ENCODE measurements at regions not wholly inside any gene's neighbourhood (a gene's known extent, or its start where the extent isn't known, plus 50 kb on each side); places are given as distances from the start of the nearest gene placed in this dataset.

DNA sequence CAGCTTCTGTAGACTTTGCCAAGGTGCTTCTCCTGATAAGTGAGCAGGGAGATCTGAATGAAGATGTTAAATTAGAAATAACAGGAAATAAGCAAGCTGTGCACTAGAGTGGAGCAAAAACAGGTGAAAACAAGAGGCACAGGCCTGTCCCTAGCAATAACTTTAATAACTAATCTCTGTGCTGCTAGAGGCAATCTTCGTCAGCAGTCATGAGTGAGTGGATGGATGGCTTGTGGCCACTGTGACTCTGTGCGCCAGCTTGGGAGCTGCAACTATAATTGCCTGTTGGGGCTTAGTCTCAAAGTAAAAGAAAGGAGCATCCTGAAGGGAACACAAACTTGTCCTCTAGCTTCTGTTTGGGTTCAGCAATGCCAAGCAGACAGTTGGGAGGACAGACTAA is 240.3 kb downstream of the HHIPL2 start:
- Histone ChIP-seq H3K36me3 (no peaks in the 10 kb centered on the region), H3K27ac (no peak overlapping the region), H3K27me3 (no peaks in the 10 kb centered on the region), H3K4me3 (replicated peaks in 1 of 3) (no peak overlapping the region), H3K9me3 (no peaks in the 10 kb centered on the region), H3K4me1 (no peaks in the 10 kb centered on the region)
- no peak for TF ChIP-seq POLR2A (IDR thresholded peaks at IDR 0.05)
- TF ChIP-seq, protein P1, sequence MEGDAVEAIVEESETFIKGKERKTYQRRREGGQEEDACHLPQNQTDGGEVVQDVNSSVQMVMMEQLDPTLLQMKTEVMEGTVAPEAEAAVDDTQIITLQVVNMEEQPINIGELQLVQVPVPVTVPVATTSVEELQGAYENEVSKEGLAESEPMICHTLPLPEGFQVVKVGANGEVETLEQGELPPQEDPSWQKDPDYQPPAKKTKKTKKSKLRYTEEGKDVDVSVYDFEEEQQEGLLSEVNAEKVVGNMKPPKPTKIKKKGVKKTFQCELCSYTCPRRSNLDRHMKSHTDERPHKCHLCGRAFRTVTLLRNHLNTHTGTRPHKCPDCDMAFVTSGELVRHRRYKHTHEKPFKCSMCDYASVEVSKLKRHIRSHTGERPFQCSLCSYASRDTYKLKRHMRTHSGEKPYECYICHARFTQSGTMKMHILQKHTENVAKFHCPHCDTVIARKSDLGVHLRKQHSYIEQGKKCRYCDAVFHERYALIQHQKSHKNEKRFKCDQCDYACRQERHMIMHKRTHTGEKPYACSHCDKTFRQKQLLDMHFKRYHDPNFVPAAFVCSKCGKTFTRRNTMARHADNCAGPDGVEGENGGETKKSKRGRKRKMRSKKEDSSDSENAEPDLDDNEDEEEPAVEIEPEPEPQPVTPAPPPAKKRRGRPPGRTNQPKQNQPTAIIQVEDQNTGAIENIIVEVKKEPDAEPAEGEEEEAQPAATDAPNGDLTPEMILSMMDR (IDR thresholded peaks at IDR 0.05) = no peak
- intact Hi-C loops (cut with DNase I) = no loop called here
- DNase-seq = no peak
- WGBS, 2 donors = 45 to 50% methylated on average over 2 of the region's 2 CpGs

DNA sequence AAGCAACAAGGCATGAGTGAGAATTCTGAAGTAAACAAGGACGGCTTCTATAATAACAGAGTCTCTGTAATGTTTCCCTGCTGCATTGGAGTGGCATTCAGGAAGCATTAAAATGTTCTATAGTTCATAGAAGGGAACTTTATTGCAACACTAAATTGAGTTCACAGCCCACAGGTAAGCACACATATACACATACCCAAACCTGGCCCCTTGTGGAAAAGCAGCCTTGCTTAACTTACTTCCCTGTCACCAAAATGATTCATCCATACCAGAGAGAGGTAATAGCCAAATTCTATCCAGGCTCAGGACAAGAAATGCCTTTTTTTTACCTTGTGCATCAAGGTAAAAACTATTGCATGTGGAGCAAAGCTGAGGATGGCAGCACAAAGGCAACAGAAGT is 241.4 kb downstream of the HHIPL2 start:
- Histone ChIP-seq H3K9me3 (no peaks in the 10 kb centered on the region), H3K36me3 (no peaks in the 10 kb centered on the region), H3K4me3 (replicated peaks in 1 of 3) (no peak overlapping the region), H3K27ac (no peak overlapping the region), H3K27me3 (no peaks in the 10 kb centered on the region), H3K4me1 (no peaks in the 10 kb centered on the region)
- no peak for DNase-seq
- intact Hi-C loops (cut with DNase I) = no loop called here
- TF ChIP-seq, protein P1 (IDR thresholded peaks at IDR 0.05) = no peak
- WGBS, 2 donors = 91 to 97% methylated on average over 1 of the region's 1 CpG

DNA sequence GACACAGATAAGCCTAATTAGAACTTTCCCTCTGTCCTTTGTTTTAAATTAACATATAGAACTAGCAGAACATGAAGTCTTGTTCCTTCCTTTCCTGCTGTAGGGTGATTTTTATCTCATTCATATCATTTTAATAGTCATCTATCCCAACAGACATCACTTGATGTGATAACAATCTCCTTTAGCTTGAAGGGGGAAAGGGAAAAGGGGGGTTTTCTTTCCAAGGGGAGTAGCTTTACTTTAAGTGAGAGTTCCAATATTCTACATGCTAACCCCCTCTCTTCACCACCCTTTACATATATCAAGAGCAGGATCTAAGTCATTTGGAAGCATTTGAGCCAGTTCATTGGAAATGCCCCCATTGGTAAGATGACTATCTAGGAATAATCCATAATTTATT is 241.9 kb downstream of the HHIPL2 start:
- Histone ChIP-seq H3K9me3 (no peaks in the 10 kb centered on the region), H3K4me3 (replicated peaks in 1 of 3) (no peak overlapping the region), H3K4me1 (no peaks in the 10 kb centered on the region), H3K27ac (no peak overlapping the region), H3K36me3 (no peaks in the 10 kb centered on the region), H3K27me3 (no peaks in the 10 kb centered on the region)
- no peak for DNase-seq
- intact Hi-C loops (cut with DNase I) = no loop called here
- TF ChIP-seq POLR2A (IDR thresholded peaks at IDR 0.05) = no peak
- TF ChIP-seq, protein P1 (IDR thresholded peaks at IDR 0.05) = no peak

DNA sequence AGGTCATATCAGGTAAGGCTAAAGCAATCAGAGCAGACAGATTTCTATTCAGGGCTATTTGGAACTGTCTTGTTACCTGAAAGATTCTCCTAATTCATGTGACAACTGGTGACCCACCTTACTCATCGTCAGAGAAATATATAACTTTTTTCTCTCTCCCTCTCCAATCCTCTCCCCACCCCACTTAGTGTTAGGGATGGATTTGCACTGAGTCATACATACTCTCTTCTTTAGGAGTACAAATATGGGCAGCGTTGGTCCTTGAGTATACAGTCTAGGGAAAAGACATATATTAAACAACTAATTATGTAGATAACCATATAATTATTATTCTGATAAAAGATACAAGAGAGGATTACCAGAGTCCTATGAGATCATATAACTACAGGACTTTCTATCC is 246.3 kb downstream of the HHIPL2 start:
- Histone ChIP-seq H3K27me3 (no peaks in the 10 kb centered on the region), H3K36me3 (no peaks in the 10 kb centered on the region), H3K4me3 (replicated peaks in 1 of 3) (no peak overlapping the region), H3K4me1 (no peaks in the 10 kb centered on the region), H3K9me3 (no peaks in the 10 kb centered on the region), H3K27ac (no peak overlapping the region)
- TF ChIP-seq POLR2A (IDR thresholded peaks at IDR 0.05) = no peak
- TF ChIP-seq, protein P1 (IDR thresholded peaks at IDR 0.05) = no peak
- intact Hi-C loops (cut with DNase I) = no loop called here
- 78 to 90% methylated on average over 2 of the region's 2 CpGs for WGBS, 2 donors
- DNase-seq = no peak

DNA sequence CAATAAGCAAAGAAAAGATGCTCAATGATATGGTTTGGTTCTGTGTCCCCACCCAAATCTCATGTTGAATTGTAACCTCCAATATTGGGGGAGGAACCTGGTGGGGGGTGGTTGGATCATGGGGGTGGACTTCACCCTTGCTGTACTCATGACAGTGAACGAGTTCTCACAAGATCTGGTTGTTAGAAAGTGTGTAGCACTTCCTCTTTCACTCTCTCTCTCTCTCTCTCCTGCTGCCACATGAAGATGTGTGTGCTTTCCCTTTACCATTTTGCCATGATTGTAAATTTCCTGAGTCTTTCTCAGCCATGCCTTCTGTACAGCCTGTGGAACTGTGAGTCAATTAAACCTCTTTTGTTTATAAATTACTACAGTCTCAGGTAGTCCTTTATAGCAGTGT is 248.4 kb downstream of the HHIPL2 start:
- no peak overlapping the region for H3K4me3 ChIP-seq (replicated peaks in 1 of 3)
- H3K4me1 ChIP-seq = no peaks in the 10 kb centered on the region
- no peak for TF ChIP-seq POLR2A (IDR thresholded peaks at IDR 0.05)
- TF ChIP-seq, protein P1 (IDR thresholded peaks at IDR 0.05) = no peak
- no peaks in the 10 kb centered on the region for H3K9me3 ChIP-seq
- H3K27ac ChIP-seq = no peak overlapping the region
- intact Hi-C loops (cut with DNase I) = no loop called here
- no peak for DNase-seq
- H3K36me3 ChIP-seq = no peaks in the 10 kb centered on the region
- 47 to 65% methylated on average over 1 of the region's 1 CpG for WGBS, 2 donors
- no peaks in the 10 kb centered on the region for H3K27me3 ChIP-seq
